A549 (cell line): ENCODE measurements at regions not wholly inside any gene's neighbourhood (a gene's known extent, or its start where the extent isn't known, plus 50 kb on each side); places are given as distances from the start of the nearest gene placed in this dataset.
A peak's percentile ranks its signal among the peaks of the same experiment; 100 is the strongest.

Source experiments
- ATAC-seq, 2 experiments: fragments of 200-7000 bp in 1 of 2; fragments of >200 bp in 1 of 2; cut with Nextera tagmentation in 1 of 2; cut with Tn5 transposase in 1 of 2; 3 replicates each; pipeline versions ENCODE4 v1.8.0 to v1.9.1; 2018 to 2020; ENCODE audit warnings: mild to moderate bottlenecking in 1 of 2, moderate library complexity in 1 of 2
- CTCF ChIA-PET: fragments of 300-600 bp; sonication (Branson Sonifier 250); formaldehyde crosslinking; extraction: SDS; loops from one replicate; lab custom pipeline; 2021; ENCODE audit warnings: antibody characterized with exemption, inconsistent platforms; lab: Yijun Ruan, JAX
- POLR2A ChIA-PET: fragments of 350-600 bp; formaldehyde crosslinking; extraction: SDS; loops from one replicate; lab custom pipeline; 2021; ENCODE audit warnings: antibody characterized with exemption, inconsistent platforms; lab: Yijun Ruan, JAX
- DNase-seq, 2 experiments: peaks; one replicate each; pipeline versions ENCODE4 v3.0.0 to v3.0.0-alpha.2; 2011 to 2016; ENCODE audit warnings: low read depth in 1 of 2, low spot score in 1 of 2
- FAIRE-seq: peaks from 2 replicates; lab custom pipeline; 2011; peaks lifted over from hg19 to GRCh38; lab: Jason Lieb, UNC
- H3K27ac ChIP-seq, 2 experiments: fragments of >200 bp; sonication (Bioruptor Twin); formaldehyde crosslinking; 3 replicates each; pipeline ENCODE4 v1.5.1; 2016 to 2017
- H3K4me1 ChIP-seq: fragments of >200 bp; sonication (Bioruptor Twin); formaldehyde crosslinking; 3 replicates; pipeline ENCODE4 v1.6.1; 2016
- H3K4me2 ChIP-seq: fragments of >200 bp; sonication (Bioruptor Twin); formaldehyde crosslinking; 3 replicates; pipeline ENCODE4 v1.6.1; 2016
- H3K4me3 ChIP-seq: fragments of >200 bp; sonication (Bioruptor Twin); formaldehyde crosslinking; 3 replicates; pipeline ENCODE4 v1.5.1; 2016
- H3K9me3 ChIP-seq: fragments of >200 bp; sonication (Bioruptor Twin); formaldehyde crosslinking; 3 replicates; pipeline ENCODE4 v1.6.1; 2016
- BCL3 ChIP-seq: fragments of >200 bp; sonication (Bioruptor Twin); formaldehyde crosslinking; IDR thresholded peaks from 3 replicates; pipeline ENCODE4 v1.6.1; 2016
- BHLHE40 ChIP-seq: IDR thresholded peaks from 2 replicates; pipeline ENCODE4 v1.6.1; 2012; ENCODE audit warnings: low read depth, low read length, inconsistent platforms
- CBX2 ChIP-seq: fragments of 200-600 bp; sonication (generic); IDR thresholded peaks from 2 replicates; pipeline ENCODE4 v1.6.1; 2016; ENCODE audit warnings: low read depth, mild to moderate bottlenecking, borderline replicate concordance
- CHD4 ChIP-seq: fragments of 200-600 bp; sonication (generic); IDR thresholded peaks from 2 replicates; pipeline ENCODE4 v1.6.1; 2016; ENCODE audit warnings: antibody characterized with exemption, mild to moderate bottlenecking, borderline replicate concordance
- CTCF ChIP-seq: fragments of >200 bp; sonication (Bioruptor Twin); formaldehyde crosslinking; IDR thresholded peaks from 3 replicates; pipeline ENCODE4 v1.5.1; 2016
- EHF ChIP-seq: fragments of 250-450 bp; sonication (Bioruptor Pico); IDR thresholded peaks from 2 replicates; pipeline ENCODE4 v1.5.0; 2020; ENCODE audit warnings: mild to moderate bottlenecking
- EP300 ChIP-seq, 2 experiments: fragments of >200 bp; sonication (Bioruptor Twin); formaldehyde crosslinking; IDR thresholded peaks; 2 replicates in 1 of 2; 3 replicates in 1 of 2; pipeline ENCODE4 v1.6.1; 2016 to 2017
- FOSB ChIP-seq: fragments of 250-450 bp; sonication (Bioruptor Pico); IDR thresholded peaks from 2 replicates; pipeline ENCODE4 v1.5.0; 2020; ENCODE audit warnings: mild to moderate bottlenecking, moderate library complexity
- GATA3 ChIP-seq: IDR thresholded peaks from 2 replicates; pipeline ENCODE4 v1.6.1; 2012; ENCODE audit warnings: borderline replicate concordance
- HMGXB4 ChIP-seq: fragments of 250-450 bp; sonication (Bioruptor Pico); IDR thresholded peaks from 2 replicates; pipeline ENCODE4 v1.5.0; 2021; ENCODE audit warnings: mild to moderate bottlenecking, moderate library complexity, borderline replicate concordance
- HOXB13 ChIP-seq: fragments of 250-450 bp; sonication (Bioruptor Pico); IDR thresholded peaks from 2 replicates; pipeline ENCODE4 v1.5.0; 2020; ENCODE audit warnings: low read depth, mild to moderate bottlenecking, moderate library complexity
- JUNB ChIP-seq: fragments of >200 bp; sonication (Bioruptor Twin); formaldehyde crosslinking; IDR thresholded peaks from 2 replicates; pipeline ENCODE4 v1.6.1; 2016
- NR3C1 ChIP-seq: fragments of >200 bp; sonication (Bioruptor Twin); formaldehyde crosslinking; IDR thresholded peaks from 3 replicates; pipeline ENCODE4 v1.6.1; 2017
- POLR2A ChIP-seq: IDR thresholded peaks from 2 replicates; pipeline ENCODE4 v1.6.1; 2012; ENCODE audit warnings: mild to moderate bottlenecking, low read length
- RAD21 ChIP-seq, 2 experiments: fragments of >200 bp in 1 of 2; sonication (Bioruptor Twin) in 1 of 2; formaldehyde crosslinking in 1 of 2; IDR thresholded peaks in 1 of 2; conservative IDR thresholded peaks in 1 of 2; 2 replicates in 1 of 2; 3 replicates in 1 of 2; pipeline ENCODE4 v1.6.1; 2012 to 2018; ENCODE audit warnings: inconsistent platforms in 1 of 2
- RCOR1 ChIP-seq: fragments of 150-350 bp; IDR thresholded peaks from 2 replicates; pipeline ENCODE4 v1.6.1; 2014; ENCODE audit warnings: antibody characterized with exemption, low read length, low read depth
- REST ChIP-seq: fragments of 200-600 bp; sonication (generic); IDR thresholded peaks from 2 replicates; pipeline ENCODE4 v1.6.1; 2016; ENCODE audit warnings: antibody characterized with exemption, mild to moderate bottlenecking, moderate library complexity
- SMC3 ChIP-seq: fragments of >200 bp; sonication (Bioruptor Twin); formaldehyde crosslinking; IDR thresholded peaks from 3 replicates; pipeline ENCODE4 v1.6.1; 2018; ENCODE audit warnings: inconsistent platforms
- TFCP2L1 ChIP-seq: fragments of 250-450 bp; sonication (Bioruptor Pico); IDR thresholded peaks from 2 replicates; pipeline ENCODE4 v1.5.0; 2021; ENCODE audit warnings: mild to moderate bottlenecking
- ZFP36 ChIP-seq: fragments of 450-650 bp; IDR thresholded peaks from 2 replicates; pipeline ENCODE4 v1.6.1; 2014; ENCODE audit warnings: borderline replicate concordance; ENCODE audit not compliant: partially characterized antibody
- ZNF302 ChIP-seq: fragments of 250-450 bp; sonication (Bioruptor Pico); IDR thresholded peaks from 2 replicates; pipeline ENCODE4 v1.9.0; 2021; ENCODE audit warnings: inconsistent platforms, mild to moderate bottlenecking, moderate library complexity
- WGBS: methylation state at CpG from one replicate; pipeline ENCODE4 v1.1.6; 2017; ENCODE audit errors: missing lambda C conversion rate; 5-methylcytosine and 5-hydroxymethylcytosine counted together

GRCh38 chr5:106380736-106381135, 1290.0 kb downstream of the EFNA5 start:
- H3K9me3 ChIP-seq, result no peaks in the 10 kb centered on the region
- WGBS, result 72% methylated on average over 1 of the region's 1 CpG
- DNase-seq, result no peak
- H3K4me3 ChIP-seq, result no peak overlapping the region
- TF ChIP-seq BCL3 (no peak), NR3C1 (no peak), RCOR1 (no peak)
- ATAC-seq, result no peak
- H3K4me2 ChIP-seq, result no peak overlapping the region
- POLR2A ChIA-PET, result no interaction called here
- H3K4me1 ChIP-seq, result no peaks in the 10 kb centered on the region
- H3K27ac ChIP-seq, result no peak overlapping the region
- CTCF ChIA-PET, result no interaction called here
- no peak for FAIRE-seq

GRCh38 chr5:106376522-106376921, 1294.2 kb downstream of the EFNA5 start:
- POLR2A ChIA-PET, result no interaction called here
- no peak for DNase-seq
- peak; percentile 36 for FAIRE-seq
- CTCF ChIA-PET, result no interaction called here
- Histone ChIP-seq H3K4me1 (no peaks in the 10 kb centered on the region), H3K4me2 (no peak overlapping the region), H3K4me3 (no peak overlapping the region), H3K27ac (no peak overlapping the region), H3K9me3 (no peaks in the 10 kb centered on the region)
- no peak for ATAC-seq
- 29% methylated on average over 1 of the region's 1 CpG for WGBS
- no peak for TF ChIP-seq BHLHE40
- TF ChIP-seq POLR2A, result no peak
- no peak for TF ChIP-seq CTCF
- TF ChIP-seq EP300 (IDR thresholded peaks at IDR 0.05), result no peak
- TF ChIP-seq CBX2, result no peak
- TF ChIP-seq JUNB, result no peak
- TF ChIP-seq REST, result no peak
- TF ChIP-seq CHD4, result no peak
- TF ChIP-seq HOXB13 (CRISPR knock-in tag), result no peak
- TF ChIP-seq RCOR1, result no peak
- no peak for TF ChIP-seq FOSB (CRISPR knock-in tag)
- TF ChIP-seq SMC3, result no peak
- no peak for TF ChIP-seq EHF
- no peak for TF ChIP-seq RAD21 (conservative IDR thresholded peaks at IDR 0.05 in 1 of 2, IDR thresholded peaks at IDR 0.05 in 1 of 2)
- TF ChIP-seq GATA3, result no peak
- no peak for TF ChIP-seq ZFP36
- no peak for TF ChIP-seq ZNF302
- TF ChIP-seq HMGXB4 (CRISPR knock-in tag), result no peak
- TF ChIP-seq TFCP2L1 (CRISPR knock-in tag), result no peak
